IgD-negative memory B cell (primary cell): ENCODE measurements at regions not wholly inside any gene's neighbourhood (a gene's known extent, or its start where the extent isn't known, plus 50 kb on each side); places are given as distances from the start of the nearest gene placed in this dataset.

Experiments used
- H3K27ac Mint-ChIP-seq, 3 donors: one replicate each; pipeline ENCODE4 v1.8.0; 2020 to 2022; ENCODE audit warnings: mild to moderate bottlenecking in 3 of 3, mixed read lengths in 3 of 3, moderate library complexity in 1 of 3
- H3K27me3 Mint-ChIP-seq: one replicate; pipeline ENCODE4 v1.8.0; 2021; ENCODE audit warnings: mixed read lengths
- H3K36me3 Mint-ChIP-seq: one replicate; pipeline ENCODE4 v1.8.0; 2020; ENCODE audit warnings: mild to moderate bottlenecking, mixed read lengths
- H3K4me1 Mint-ChIP-seq, 3 donors: one replicate each; pipeline ENCODE4 v1.8.0; 2020 to 2022; ENCODE audit warnings: mixed read lengths in 3 of 3, mild to moderate bottlenecking in 1 of 3
- H3K4me3 Mint-ChIP-seq, 4 donors: one replicate each; pipeline ENCODE4 v1.8.0; 2020 to 2022; ENCODE audit warnings: mild to moderate bottlenecking in 4 of 4, mixed read lengths in 4 of 4, moderate library complexity in 3 of 4
- H3K9me3 Mint-ChIP-seq, 3 donors: one replicate each; pipeline ENCODE4 v1.8.0; 2020 to 2021; ENCODE audit warnings: mixed read lengths in 3 of 3, mild to moderate bottlenecking in 1 of 3

GRCh38 chr14:80393766-80394165, 182.5 kb upstream of the DIO2 start:
- Mint-ChIP-seq H3K27me3 (no peaks in the 10 kb centered on the region), H3K9me3 (peaks cover 3 to 24% (median 5%) of the 10 kb centered on the region in 3 donors), H3K4me1 (no peaks in the 10 kb centered on the region), H3K4me3 (no peak overlapping the region), H3K36me3 (no peaks in the 10 kb centered on the region), H3K27ac (no peak overlapping the region)

GRCh38 chr14:80390906-80391305, 179.6 kb upstream of the DIO2 start:
- Mint-ChIP-seq H3K4me3 (no peak overlapping the region), H3K27me3 (no peaks in the 10 kb centered on the region), H3K36me3 (no peaks in the 10 kb centered on the region), H3K4me1 (no peaks in the 10 kb centered on the region), H3K27ac (no peak overlapping the region), H3K9me3 (peaks cover 3 to 7% (median 3%) of the 10 kb centered on the region in 3 donors)

GRCh38 chr14:80388980-80389711, 177.8 kb upstream of the DIO2 start:
- Mint-ChIP-seq H3K4me1 (no peaks in the 10 kb centered on the region), H3K36me3 (no peaks in the 10 kb centered on the region), H3K27ac (no peak overlapping the region)

GRCh38 chr14:80387563-80387981, 176.3 kb upstream of the DIO2 start:
- H3K27me3 Mint-ChIP-seq, result no peaks in the 10 kb centered on the region

More at GRCh38 chr14:80388980-80389711, 177.8 kb upstream of the DIO2 start:
- peaks cover 0 to 6% (median 3%) of the 10 kb centered on the region in 3 donors for H3K9me3 Mint-ChIP-seq
- H3K27me3 Mint-ChIP-seq, result no peaks in the 10 kb centered on the region
- H3K4me3 Mint-ChIP-seq, result no peak overlapping the region

GRCh38 chr14:80385336-80385735, 174.0 kb upstream of the DIO2 start:
- Mint-ChIP-seq H3K9me3 (peaks cover 2 to 4% (median 3%) of the 10 kb centered on the region in 3 donors), H3K4me1 (no peaks in the 10 kb centered on the region), H3K4me3 (no peak overlapping the region), H3K27ac (no peak overlapping the region), H3K36me3 (no peaks in the 10 kb centered on the region), H3K27me3 (no peaks in the 10 kb centered on the region)

More at GRCh38 chr14:80387563-80387981, 176.3 kb upstream of the DIO2 start:
- H3K27ac Mint-ChIP-seq, result no peak overlapping the region
- H3K36me3 Mint-ChIP-seq, result no peaks in the 10 kb centered on the region
- H3K4me3 Mint-ChIP-seq, result no peak overlapping the region
- H3K9me3 Mint-ChIP-seq, result peaks cover 0 to 4% (median 3%) of the 10 kb centered on the region in 3 donors
- no peaks in the 10 kb centered on the region for H3K4me1 Mint-ChIP-seq

GRCh38 chr14:80383223-80383622, 171.9 kb upstream of the DIO2 start:
- H3K4me1 Mint-ChIP-seq, result no peaks in the 10 kb centered on the region
- peaks cover 3 to 5% (median 4%) of the 10 kb centered on the region in 3 donors for H3K9me3 Mint-ChIP-seq
- no peaks in the 10 kb centered on the region for H3K27me3 Mint-ChIP-seq
- H3K27ac Mint-ChIP-seq, result no peak overlapping the region
- no peaks in the 10 kb centered on the region for H3K36me3 Mint-ChIP-seq
- no peak overlapping the region for H3K4me3 Mint-ChIP-seq

- Mint-ChIP-seq H3K27ac (no peak overlapping the region), H3K4me3 (no peak overlapping the region), H3K36me3 (peaks cover under 1% of the 10 kb centered on the region), H3K27me3 (no peaks in the 10 kb centered on the region), H3K4me1 (no peaks in the 10 kb centered on the region), H3K9me3 (peaks cover under 1 to 6% (median 3%) of the 10 kb centered on the region in 3 donors)
Measured at GRCh38 chr14:80381807-80382363, 170.6 kb upstream of the DIO2 start.

GRCh38 chr14:80379035-80379434, 167.7 kb upstream of the DIO2 start:
- no peak overlapping the region for H3K4me3 Mint-ChIP-seq
- H3K9me3 Mint-ChIP-seq, result peaks cover 3 to 10% (median 4%) of the 10 kb centered on the region in 3 donors
- H3K27me3 Mint-ChIP-seq, result no peaks in the 10 kb centered on the region
- no peaks in the 10 kb centered on the region for H3K4me1 Mint-ChIP-seq
- H3K27ac Mint-ChIP-seq, result no peak overlapping the region
- peaks cover 2% of the 10 kb centered on the region for H3K36me3 Mint-ChIP-seq

GRCh38 chr14:80378084-80378690, 166.9 kb upstream of the DIO2 start:
- Mint-ChIP-seq H3K36me3 (peaks cover 2% of the 10 kb centered on the region), H3K4me3 (no peak overlapping the region), H3K27ac (no peak overlapping the region), H3K4me1 (no peaks in the 10 kb centered on the region), H3K27me3 (no peaks in the 10 kb centered on the region), H3K9me3 (peaks cover 6 to 12% (median 8%) of the 10 kb centered on the region in 3 donors)

GRCh38 chr14:80364816-80365215, 153.5 kb upstream of the DIO2 start:
- Mint-ChIP-seq H3K4me3 (no peak overlapping the region), H3K9me3 (peaks cover 0 to 5% (median 2%) of the 10 kb centered on the region in 3 donors), H3K36me3 (no peaks in the 10 kb centered on the region), H3K27ac (no peak overlapping the region), H3K4me1 (no peaks in the 10 kb centered on the region), H3K27me3 (no peaks in the 10 kb centered on the region)

GRCh38 chr14:80364274-80364673, 153.0 kb upstream of the DIO2 start:
- Mint-ChIP-seq H3K27me3 (no peaks in the 10 kb centered on the region), H3K4me3 (no peak overlapping the region), H3K4me1 (no peaks in the 10 kb centered on the region), H3K9me3 (peaks cover 0 to 5% (median 2%) of the 10 kb centered on the region in 3 donors), H3K36me3 (no peaks in the 10 kb centered on the region), H3K27ac (no peak overlapping the region)

- Mint-ChIP-seq H3K9me3 (peaks cover 0 to 5% (median 5%) of the 10 kb centered on the region in 3 donors), H3K4me3 (no peak overlapping the region), H3K27ac (no peak overlapping the region), H3K4me1 (no peaks in the 10 kb centered on the region), H3K27me3 (no peaks in the 10 kb centered on the region), H3K36me3 (no peaks in the 10 kb centered on the region)
Measured at GRCh38 chr14:80358112-80358511, 146.8 kb upstream of the DIO2 start.

- no peaks in the 10 kb centered on the region for H3K27me3 Mint-ChIP-seq
- no peaks in the 10 kb centered on the region for H3K36me3 Mint-ChIP-seq
- no peak overlapping the region for H3K27ac Mint-ChIP-seq
- H3K4me1 Mint-ChIP-seq, result no peaks in the 10 kb centered on the region
- peaks cover 0 to 5% (median 1%) of the 10 kb centered on the region in 3 donors for H3K9me3 Mint-ChIP-seq
- H3K4me3 Mint-ChIP-seq, result no peak overlapping the region
Measured at GRCh38 chr14:80356413-80356812, 145.1 kb upstream of the DIO2 start.

- peaks cover 0 to 5% (median under 1%) of the 10 kb centered on the region in 3 donors for H3K9me3 Mint-ChIP-seq
- H3K36me3 Mint-ChIP-seq, result no peaks in the 10 kb centered on the region
- no peaks in the 10 kb centered on the region for H3K27me3 Mint-ChIP-seq
- H3K27ac Mint-ChIP-seq, result peak overlapping the region in 1 of 3 donors; percentile 40
- H3K4me1 Mint-ChIP-seq, result no peaks in the 10 kb centered on the region
- H3K4me3 Mint-ChIP-seq, result no peak overlapping the region
Measured at GRCh38 chr14:80354860-80355581, 143.7 kb upstream of the DIO2 start.

GRCh38 chr14:80352471-80352870, 141.2 kb upstream of the DIO2 start:
- Mint-ChIP-seq H3K9me3 (peaks cover 0 to 5% (median 2%) of the 10 kb centered on the region in 3 donors), H3K4me1 (no peaks in the 10 kb centered on the region), H3K4me3 (no peak overlapping the region), H3K27ac (no peak overlapping the region), H3K27me3 (no peaks in the 10 kb centered on the region), H3K36me3 (no peaks in the 10 kb centered on the region)
